GM12878 (cell line): ENCODE measurements at regions not wholly inside any gene's neighbourhood (a gene's known extent, or its start where the extent isn't known, plus 50 kb on each side); places are given as distances from the start of the nearest gene placed in this dataset.

ENCODE experiments used
- NFYB ChIP-seq: IDR thresholded peaks from 2 replicates; pipeline ENCODE4 v1.6.1; 2011; ENCODE audit warnings: low read depth, mild to moderate bottlenecking, low read length, improper control_type of control experiment, moderate library complexity; ENCODE audit not compliant: insufficient read depth
- SMAD1 ChIP-seq: fragments of 450-650 bp; IDR thresholded peaks from 2 replicates; pipeline ENCODE4 v1.6.1; 2018; ENCODE audit warnings: mild to moderate bottlenecking, low read depth; ENCODE audit not compliant: partially characterized antibody
- TF ChIP-seq, protein P1 (sequence below), 3 experiments: IDR thresholded peaks in 2 of 3; conservative IDR thresholded peaks in 1 of 3; 2 replicates each; pipeline ENCODE4 v1.5.1; 2011; ENCODE audit warnings: low read depth in 3 of 3, low read length in 3 of 3, mild to moderate bottlenecking in 3 of 3, control low read depth in 2 of 3, moderate library complexity in 2 of 3, inconsistent platforms in 1 of 3, mixed read lengths in 1 of 3; ENCODE audit not compliant: control insufficient read depth in 2 of 3, insufficient read depth in 1 of 3; ENCODE audit errors: extremely low read depth in 1 of 3
- TF ChIP-seq, protein P2 (sequence below): fragments of 450-650 bp; IDR thresholded peaks from 2 replicates; pipeline ENCODE4 v1.6.1; 2017; ENCODE audit warnings: mild to moderate bottlenecking, moderate library complexity
- TF ChIP-seq, protein P3 (sequence below): fragments of 450-650 bp; formaldehyde crosslinking; IDR thresholded peaks from 2 replicates; pipeline ENCODE4 v1.4.0; 2020; ENCODE audit warnings: mild to moderate bottlenecking, moderate library complexity

DNA sequence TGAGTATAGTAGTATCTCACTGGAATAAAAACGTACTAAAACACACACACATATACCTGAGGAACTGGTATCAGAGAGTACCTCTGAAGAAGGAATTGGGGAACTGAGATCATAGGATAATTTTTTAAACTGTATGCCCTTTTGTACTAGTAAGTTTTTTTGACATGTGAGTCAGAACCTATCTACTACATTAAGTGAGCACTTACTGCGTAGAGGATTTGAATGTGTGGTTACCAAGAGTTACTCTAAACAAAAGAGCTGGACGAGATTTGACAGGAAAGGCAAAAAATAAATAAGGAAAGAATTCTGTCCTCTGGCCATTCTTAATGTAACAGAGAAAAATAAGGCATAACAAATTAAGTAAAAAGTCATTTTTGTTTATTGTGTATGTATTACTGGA is 546.5 kb upstream of the FAT1 start:
- TF ChIP-seq, protein P1, sequence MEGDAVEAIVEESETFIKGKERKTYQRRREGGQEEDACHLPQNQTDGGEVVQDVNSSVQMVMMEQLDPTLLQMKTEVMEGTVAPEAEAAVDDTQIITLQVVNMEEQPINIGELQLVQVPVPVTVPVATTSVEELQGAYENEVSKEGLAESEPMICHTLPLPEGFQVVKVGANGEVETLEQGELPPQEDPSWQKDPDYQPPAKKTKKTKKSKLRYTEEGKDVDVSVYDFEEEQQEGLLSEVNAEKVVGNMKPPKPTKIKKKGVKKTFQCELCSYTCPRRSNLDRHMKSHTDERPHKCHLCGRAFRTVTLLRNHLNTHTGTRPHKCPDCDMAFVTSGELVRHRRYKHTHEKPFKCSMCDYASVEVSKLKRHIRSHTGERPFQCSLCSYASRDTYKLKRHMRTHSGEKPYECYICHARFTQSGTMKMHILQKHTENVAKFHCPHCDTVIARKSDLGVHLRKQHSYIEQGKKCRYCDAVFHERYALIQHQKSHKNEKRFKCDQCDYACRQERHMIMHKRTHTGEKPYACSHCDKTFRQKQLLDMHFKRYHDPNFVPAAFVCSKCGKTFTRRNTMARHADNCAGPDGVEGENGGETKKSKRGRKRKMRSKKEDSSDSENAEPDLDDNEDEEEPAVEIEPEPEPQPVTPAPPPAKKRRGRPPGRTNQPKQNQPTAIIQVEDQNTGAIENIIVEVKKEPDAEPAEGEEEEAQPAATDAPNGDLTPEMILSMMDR (IDR thresholded peaks at IDR 0.05 in 2 of 3, conservative IDR thresholded peaks at IDR 0.05 in 1 of 3; ENCODE audit: control insufficient read depth in 2 of 3, extremely low read depth in 1 of 3, insufficient read depth in 1 of 3, low read depth in 3 of 3, low read length in 3 of 3): no peak
- TF ChIP-seq SMAD1 (no peak), NFYB (no peak)
- TF ChIP-seq, protein P2, sequence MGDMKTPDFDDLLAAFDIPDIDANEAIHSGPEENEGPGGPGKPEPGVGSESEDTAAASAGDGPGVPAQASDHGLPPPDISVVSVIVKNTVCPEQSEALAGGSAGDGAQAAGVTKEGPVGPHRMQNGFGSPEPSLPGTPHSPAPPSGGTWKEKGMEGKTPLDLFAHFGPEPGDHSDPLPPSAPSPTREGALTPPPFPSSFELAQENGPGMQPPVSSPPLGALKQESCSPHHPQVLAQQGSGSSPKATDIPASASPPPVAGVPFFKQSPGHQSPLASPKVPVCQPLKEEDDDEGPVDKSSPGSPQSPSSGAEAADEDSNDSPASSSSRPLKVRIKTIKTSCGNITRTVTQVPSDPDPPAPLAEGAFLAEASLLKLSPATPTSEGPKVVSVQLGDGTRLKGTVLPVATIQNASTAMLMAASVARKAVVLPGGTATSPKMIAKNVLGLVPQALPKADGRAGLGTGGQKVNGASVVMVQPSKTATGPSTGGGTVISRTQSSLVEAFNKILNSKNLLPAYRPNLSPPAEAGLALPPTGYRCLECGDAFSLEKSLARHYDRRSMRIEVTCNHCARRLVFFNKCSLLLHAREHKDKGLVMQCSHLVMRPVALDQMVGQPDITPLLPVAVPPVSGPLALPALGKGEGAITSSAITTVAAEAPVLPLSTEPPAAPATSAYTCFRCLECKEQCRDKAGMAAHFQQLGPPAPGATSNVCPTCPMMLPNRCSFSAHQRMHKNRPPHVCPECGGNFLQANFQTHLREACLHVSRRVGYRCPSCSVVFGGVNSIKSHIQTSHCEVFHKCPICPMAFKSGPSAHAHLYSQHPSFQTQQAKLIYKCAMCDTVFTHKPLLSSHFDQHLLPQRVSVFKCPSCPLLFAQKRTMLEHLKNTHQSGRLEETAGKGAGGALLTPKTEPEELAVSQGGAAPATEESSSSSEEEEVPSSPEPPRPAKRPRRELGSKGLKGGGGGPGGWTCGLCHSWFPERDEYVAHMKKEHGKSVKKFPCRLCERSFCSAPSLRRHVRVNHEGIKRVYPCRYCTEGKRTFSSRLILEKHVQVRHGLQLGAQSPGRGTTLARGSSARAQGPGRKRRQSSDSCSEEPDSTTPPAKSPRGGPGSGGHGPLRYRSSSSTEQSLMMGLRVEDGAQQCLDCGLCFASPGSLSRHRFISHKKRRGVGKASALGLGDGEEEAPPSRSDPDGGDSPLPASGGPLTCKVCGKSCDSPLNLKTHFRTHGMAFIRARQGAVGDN: no peak
- TF ChIP-seq, protein P3, sequence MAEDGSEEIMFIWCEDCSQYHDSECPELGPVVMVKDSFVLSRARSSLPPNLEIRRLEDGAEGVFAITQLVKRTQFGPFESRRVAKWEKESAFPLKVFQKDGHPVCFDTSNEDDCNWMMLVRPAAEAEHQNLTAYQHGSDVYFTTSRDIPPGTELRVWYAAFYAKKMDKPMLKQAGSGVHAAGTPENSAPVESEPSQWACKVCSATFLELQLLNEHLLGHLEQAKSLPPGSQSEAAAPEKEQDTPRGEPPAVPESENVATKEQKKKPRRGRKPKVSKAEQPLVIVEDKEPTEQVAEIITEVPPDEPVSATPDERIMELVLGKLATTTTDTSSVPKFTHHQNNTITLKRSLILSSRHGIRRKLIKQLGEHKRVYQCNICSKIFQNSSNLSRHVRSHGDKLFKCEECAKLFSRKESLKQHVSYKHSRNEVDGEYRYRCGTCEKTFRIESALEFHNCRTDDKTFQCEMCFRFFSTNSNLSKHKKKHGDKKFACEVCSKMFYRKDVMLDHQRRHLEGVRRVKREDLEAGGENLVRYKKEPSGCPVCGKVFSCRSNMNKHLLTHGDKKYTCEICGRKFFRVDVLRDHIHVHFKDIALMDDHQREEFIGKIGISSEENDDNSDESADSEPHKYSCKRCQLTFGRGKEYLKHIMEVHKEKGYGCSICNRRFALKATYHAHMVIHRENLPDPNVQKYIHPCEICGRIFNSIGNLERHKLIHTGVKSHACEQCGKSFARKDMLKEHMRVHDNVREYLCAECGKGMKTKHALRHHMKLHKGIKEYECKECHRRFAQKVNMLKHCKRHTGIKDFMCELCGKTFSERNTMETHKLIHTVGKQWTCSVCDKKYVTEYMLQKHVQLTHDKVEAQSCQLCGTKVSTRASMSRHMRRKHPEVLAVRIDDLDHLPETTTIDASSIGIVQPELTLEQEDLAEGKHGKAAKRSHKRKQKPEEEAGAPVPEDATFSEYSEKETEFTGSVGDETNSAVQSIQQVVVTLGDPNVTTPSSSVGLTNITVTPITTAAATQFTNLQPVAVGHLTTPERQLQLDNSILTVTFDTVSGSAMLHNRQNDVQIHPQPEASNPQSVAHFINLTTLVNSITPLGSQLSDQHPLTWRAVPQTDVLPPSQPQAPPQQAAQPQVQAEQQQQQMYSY (CRISPR knock-in tag): no peak
